Hepatocyte (in vitro differentiated cells): ENCODE measurements at regions not wholly inside any gene's neighbourhood (a gene's known extent, or its start where the extent isn't known, plus 50 kb on each side); places are given as distances from the start of the nearest gene placed in this dataset.

Source experiments
- DNase-seq: peaks from one replicate; pipeline ENCODE4 v3.0.0-alpha.2; 2016; ENCODE audit warnings: low spot score
- H2AFZ ChIP-seq: fragments of 200-600 bp; sonication (generic); 2 replicates; pipeline ENCODE4 v1.6.0; 2016; ENCODE audit warnings: antibody characterized with exemption, mild to moderate bottlenecking
- H3K27ac ChIP-seq: fragments of 200-600 bp; sonication (generic); 2 replicates; pipeline ENCODE4 v1.5.1; 2016; ENCODE audit warnings: mild to moderate bottlenecking
- H3K27me3 ChIP-seq: fragments of 200-600 bp; sonication (generic); 2 replicates; pipeline ENCODE4 v1.6.1; 2016
- H3K36me3 ChIP-seq: fragments of 200-600 bp; sonication (generic); replicated peaks from 2 replicates; pipeline ENCODE4 v1.5.1; 2016; ENCODE audit warnings: low read depth; ENCODE audit not compliant: insufficient read depth
- H3K4me1 ChIP-seq: fragments of 200-600 bp; sonication (generic); 2 replicates; pipeline ENCODE4 v1.5.1; 2016; ENCODE audit warnings: mild to moderate bottlenecking, moderate library complexity; ENCODE audit not compliant: insufficient read depth
- H3K4me2 ChIP-seq: fragments of 200-600 bp; sonication (generic); 2 replicates; pipeline ENCODE4 v1.6.0; 2016
- H3K4me3 ChIP-seq: fragments of 200-600 bp; sonication (generic); 2 replicates; pipeline ENCODE4 v1.5.1; 2016; ENCODE audit warnings: mild to moderate bottlenecking
- H3K79me2 ChIP-seq: fragments of 200-600 bp; sonication (generic); 2 replicates; pipeline ENCODE4 v1.6.0; 2017; ENCODE audit warnings: mild to moderate bottlenecking
- H3K9me2 ChIP-seq: fragments of 200-600 bp; sonication (generic); replicated peaks from 2 replicates; pipeline ENCODE4 v1.6.0; 2017; ENCODE audit warnings: mild to moderate bottlenecking; ENCODE audit not compliant: insufficient read depth
- H3K9me3 ChIP-seq: fragments of 200-600 bp; sonication (generic); 2 replicates; pipeline ENCODE4 v1.5.1; 2016; ENCODE audit warnings: low read depth, mild to moderate bottlenecking
- H4K20me1 ChIP-seq: fragments of 200-600 bp; sonication (generic); 2 replicates; pipeline ENCODE4 v1.6.0; 2016; ENCODE audit warnings: mild to moderate bottlenecking; ENCODE audit not compliant: insufficient read depth, poor library complexity, severe bottlenecking
- EZH2 ChIP-seq: fragments of 200-600 bp; sonication (generic); IDR thresholded peaks from 2 replicates; pipeline ENCODE4 v1.6.1; 2016; ENCODE audit warnings: antibody characterized with exemption, mild to moderate bottlenecking, borderline replicate concordance
- EZH2phosphoT487 ChIP-seq: fragments of 200-600 bp; sonication (generic); IDR thresholded peaks from one replicate; pipeline ENCODE4 v1.6.1; 2018; ENCODE audit warnings: antibody characterized with exemption, mild to moderate bottlenecking, low read depth, moderate library complexity; ENCODE audit not compliant: unreplicated experiment, severe bottlenecking
- WGBS: methylation state at CpG from one replicate; pipeline ENCODE4 v1.1.6; 2016; ENCODE audit warnings: low lambda C conversion rate; ENCODE audit errors: missing lambda C conversion rate; 5-methylcytosine and 5-hydroxymethylcytosine counted together
- TF ChIP-seq, protein P1 (sequence below): fragments of 200-600 bp; sonication (generic); IDR thresholded peaks from 2 replicates; pipeline ENCODE4 v1.5.1; 2016; ENCODE audit warnings: antibody characterized with exemption, mild to moderate bottlenecking; ENCODE audit not compliant: poor library complexity

DNA sequence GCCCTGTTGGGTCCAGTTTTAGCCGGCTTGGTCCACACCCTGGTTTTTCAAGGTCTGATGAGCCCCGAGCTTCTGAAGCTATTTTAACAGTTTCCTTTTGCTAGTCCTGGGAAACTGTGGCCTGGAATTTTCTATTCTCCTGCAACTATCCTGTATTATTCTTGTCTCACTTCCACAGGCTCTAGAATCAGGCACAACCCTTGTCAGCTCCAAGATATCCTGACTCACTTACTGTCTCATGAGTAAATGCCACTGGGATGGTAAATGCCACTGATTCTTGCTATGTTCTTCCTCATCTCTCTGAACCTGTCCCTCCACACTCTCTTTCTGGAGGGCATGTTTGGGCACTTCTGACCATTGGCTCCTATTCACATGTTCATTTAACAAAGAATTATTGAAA is 611.5 kb upstream of the IGFBP3 start:
- TF ChIP-seq EZH2phosphoT487 = no peak
- TF ChIP-seq, protein P1, sequence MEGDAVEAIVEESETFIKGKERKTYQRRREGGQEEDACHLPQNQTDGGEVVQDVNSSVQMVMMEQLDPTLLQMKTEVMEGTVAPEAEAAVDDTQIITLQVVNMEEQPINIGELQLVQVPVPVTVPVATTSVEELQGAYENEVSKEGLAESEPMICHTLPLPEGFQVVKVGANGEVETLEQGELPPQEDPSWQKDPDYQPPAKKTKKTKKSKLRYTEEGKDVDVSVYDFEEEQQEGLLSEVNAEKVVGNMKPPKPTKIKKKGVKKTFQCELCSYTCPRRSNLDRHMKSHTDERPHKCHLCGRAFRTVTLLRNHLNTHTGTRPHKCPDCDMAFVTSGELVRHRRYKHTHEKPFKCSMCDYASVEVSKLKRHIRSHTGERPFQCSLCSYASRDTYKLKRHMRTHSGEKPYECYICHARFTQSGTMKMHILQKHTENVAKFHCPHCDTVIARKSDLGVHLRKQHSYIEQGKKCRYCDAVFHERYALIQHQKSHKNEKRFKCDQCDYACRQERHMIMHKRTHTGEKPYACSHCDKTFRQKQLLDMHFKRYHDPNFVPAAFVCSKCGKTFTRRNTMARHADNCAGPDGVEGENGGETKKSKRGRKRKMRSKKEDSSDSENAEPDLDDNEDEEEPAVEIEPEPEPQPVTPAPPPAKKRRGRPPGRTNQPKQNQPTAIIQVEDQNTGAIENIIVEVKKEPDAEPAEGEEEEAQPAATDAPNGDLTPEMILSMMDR = no peak
- 87% methylated on average over 2 of the region's 2 CpGs for WGBS
- H2AFZ ChIP-seq = no peak overlapping the region

DNA sequence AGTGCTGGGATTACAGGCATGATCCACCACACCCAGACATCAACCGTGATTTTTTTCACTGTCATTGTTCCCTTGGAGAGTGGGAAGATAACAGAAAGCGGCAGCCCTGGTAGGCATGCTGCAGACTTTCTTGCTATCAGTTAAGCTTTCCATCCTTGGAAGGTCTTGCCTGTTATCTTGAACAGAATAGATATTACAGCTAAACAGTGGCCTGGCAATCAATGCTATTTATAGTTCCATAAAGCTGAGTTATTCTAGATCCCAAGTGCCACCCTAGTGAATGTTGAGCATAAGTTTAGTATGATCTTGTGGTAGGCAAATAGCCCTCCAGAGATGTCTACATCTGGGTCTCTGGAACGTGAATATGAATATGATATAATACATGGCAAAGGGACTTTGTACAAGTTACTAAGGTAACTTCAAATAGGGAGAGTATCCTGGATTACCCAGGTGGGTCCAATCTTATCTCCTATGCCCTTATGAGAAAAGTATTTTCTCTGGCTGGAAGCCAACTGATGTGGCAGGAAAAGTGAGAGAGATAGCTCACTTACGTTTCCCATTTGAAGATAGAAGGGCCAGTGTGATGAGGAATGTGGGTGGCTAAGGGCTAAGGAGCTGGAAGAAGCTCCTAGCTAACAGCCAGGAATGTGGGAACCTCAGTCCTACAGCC is 609.1 kb upstream of the IGFBP3 start:
- no peaks in the 10 kb centered on the region for H3K9me2 ChIP-seq
- no peak for DNase-seq
- no peaks in the 10 kb centered on the region for H4K20me1 ChIP-seq
- no peak overlapping the region for H2AFZ ChIP-seq
- WGBS = 72% methylated on average over 4 of the region's 4 CpGs
- H3K36me3 ChIP-seq = no peaks in the 10 kb centered on the region
- H3K27me3 ChIP-seq = no peaks in the 10 kb centered on the region
- no peaks in the 10 kb centered on the region for H3K4me1 ChIP-seq
- H3K4me3 ChIP-seq = no peak overlapping the region
- no peaks in the 10 kb centered on the region for H3K79me2 ChIP-seq
- no peaks in the 10 kb centered on the region for H3K9me3 ChIP-seq
- no peak overlapping the region for H3K27ac ChIP-seq
- TF ChIP-seq EZH2 = no peak
- H3K4me2 ChIP-seq = no peak overlapping the region

More for the DNA sequence above, 611.5 kb upstream of the IGFBP3 start:
- Histone ChIP-seq H4K20me1 (no peaks in the 10 kb centered on the region), H3K4me3 (no peak overlapping the region), H3K9me2 (no peaks in the 10 kb centered on the region), H3K27ac (no peak overlapping the region), H3K9me3 (no peaks in the 10 kb centered on the region), H3K79me2 (no peaks in the 10 kb centered on the region), H3K4me1 (no peaks in the 10 kb centered on the region), H3K4me2 (no peak overlapping the region), H3K27me3 (no peaks in the 10 kb centered on the region), H3K36me3 (no peaks in the 10 kb centered on the region)
- no peak for DNase-seq

DNA sequence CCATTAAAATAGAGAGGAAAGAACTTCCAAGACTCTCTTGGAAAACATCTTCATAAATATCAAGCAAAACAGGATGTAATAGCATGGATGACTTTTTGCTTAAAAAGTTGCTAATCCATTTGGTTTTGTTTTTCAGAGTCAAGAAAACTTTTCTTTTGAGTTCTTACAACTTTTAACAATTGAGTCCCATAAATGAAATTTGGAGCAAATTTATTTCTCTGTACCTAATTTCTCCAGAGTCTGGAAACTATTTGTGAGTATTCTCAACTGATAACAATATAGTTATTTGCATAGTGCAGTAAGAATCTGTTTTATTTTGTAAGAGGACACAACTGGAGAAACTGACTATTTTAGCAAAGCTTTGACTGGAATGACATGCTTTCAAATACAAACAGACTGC is 606.3 kb upstream of the IGFBP3 start:
- H3K4me3 ChIP-seq = no peak overlapping the region
- no peaks in the 10 kb centered on the region for H3K4me1 ChIP-seq
- no peaks in the 10 kb centered on the region for H3K9me2 ChIP-seq
- H3K9me3 ChIP-seq = no peaks in the 10 kb centered on the region
- no peak overlapping the region for H3K27ac ChIP-seq
- no peaks in the 10 kb centered on the region for H4K20me1 ChIP-seq
- no peaks in the 10 kb centered on the region for H3K79me2 ChIP-seq
- no peak for TF ChIP-seq EZH2phosphoT487
- TF ChIP-seq, protein P1 = no peak
- TF ChIP-seq EZH2 = no peak
- H3K4me2 ChIP-seq = no peak overlapping the region
- H3K27me3 ChIP-seq = no peaks in the 10 kb centered on the region
- H3K36me3 ChIP-seq = no peaks in the 10 kb centered on the region
- DNase-seq = no peak
- no peak overlapping the region for H2AFZ ChIP-seq

DNA sequence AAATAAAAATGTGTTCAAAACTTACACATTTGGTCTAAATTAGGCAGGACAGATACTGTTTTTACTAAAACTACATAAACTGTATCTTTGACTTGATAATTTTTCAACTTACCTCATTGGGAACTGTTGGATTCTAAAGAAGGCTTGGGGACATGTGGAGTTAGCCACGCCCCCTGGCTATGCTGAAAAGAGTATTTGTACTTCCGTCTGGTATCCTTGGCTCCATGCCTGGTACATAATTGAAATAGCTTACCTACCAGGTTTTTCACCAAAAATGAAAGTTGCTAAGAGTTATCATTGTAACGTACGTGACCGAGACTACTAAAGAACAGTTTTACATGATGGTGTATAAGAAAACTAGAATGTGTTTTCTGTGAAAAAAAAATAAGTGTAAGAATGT is 604.8 kb upstream of the IGFBP3 start:
- Histone ChIP-seq H3K4me2 (no peak overlapping the region), H3K9me2 (no peaks in the 10 kb centered on the region), H3K27ac (no peak overlapping the region), H3K9me3 (no peaks in the 10 kb centered on the region), H3K4me3 (no peak overlapping the region), H3K27me3 (no peaks in the 10 kb centered on the region), H4K20me1 (no peaks in the 10 kb centered on the region), H3K36me3 (no peaks in the 10 kb centered on the region), H3K79me2 (no peaks in the 10 kb centered on the region), H3K4me1 (no peaks in the 10 kb centered on the region), H2AFZ (no peak overlapping the region)
- no peak for DNase-seq
- 83% methylated on average over 5 of the region's 5 CpGs for WGBS
- TF ChIP-seq, protein P1 = no peak
- TF ChIP-seq EZH2phosphoT487 = no peak
- no peak for TF ChIP-seq EZH2
